HG02938 (cell line): ENCODE measurements at regions not wholly inside any gene's neighbourhood (a gene's known extent, or its start where the extent isn't known, plus 50 kb on each side); places are given as distances from the start of the nearest gene placed in this dataset.

Experiments
- ATAC-seq: cut with Tn5 transposase; IDR thresholded peaks from one replicate; pipeline ENCODE4 v1.9.1; 2021; ENCODE audit warnings: mild to moderate bottlenecking, moderate library complexity; ENCODE audit not compliant: unreplicated experiment

DNA sequence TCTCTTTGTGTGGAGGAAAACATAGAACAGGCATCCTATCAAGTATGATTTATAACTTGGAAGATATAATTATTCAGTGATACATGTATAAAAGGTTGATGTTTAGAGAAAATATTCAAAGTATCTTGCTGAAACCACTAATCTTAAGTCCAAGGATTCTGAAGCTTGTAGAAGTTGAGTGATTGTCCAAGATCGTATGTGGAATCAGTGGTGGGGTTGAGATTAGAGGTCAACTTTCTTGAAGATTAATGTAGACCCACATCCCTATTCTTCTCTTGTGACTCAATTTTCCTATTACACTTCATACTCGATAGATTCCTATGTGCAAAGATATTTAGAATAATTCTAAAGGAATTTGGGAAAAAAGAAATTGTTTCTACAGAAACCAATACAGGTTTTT is 1565.9 kb upstream of the ACVR2A start:
- ATAC-seq = no peak

DNA sequence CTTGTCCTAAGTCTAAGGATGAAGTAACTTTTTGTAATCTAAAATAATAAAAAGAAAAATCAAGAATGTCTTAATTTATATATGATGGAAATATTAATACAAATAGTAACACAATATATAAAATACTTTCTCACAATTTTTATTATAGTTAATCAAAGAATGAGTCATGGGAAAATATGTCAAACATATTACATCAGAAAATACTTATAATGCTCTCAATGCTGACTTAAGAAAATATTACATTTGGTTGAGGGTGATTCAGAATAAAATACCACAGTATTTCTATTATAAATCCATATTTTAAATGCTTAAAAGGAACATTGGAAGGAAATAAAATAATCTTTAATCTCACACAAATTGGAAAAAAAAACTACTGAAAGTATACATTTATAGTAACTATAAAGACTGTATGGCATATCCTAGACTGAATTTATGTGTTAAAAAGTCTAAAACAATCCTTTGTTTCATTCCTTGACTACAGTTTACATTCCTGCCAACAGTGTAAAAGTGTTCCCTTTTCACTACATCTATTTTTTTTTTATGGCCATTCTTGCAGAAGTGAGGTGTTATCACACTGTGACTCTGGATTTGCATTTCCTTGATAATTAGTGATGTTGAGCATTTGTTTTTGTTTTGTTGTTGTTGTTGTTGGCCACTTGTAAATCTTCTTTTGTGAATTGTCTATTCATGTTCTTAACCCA is 1573.5 kb upstream of the ACVR2A start:
- ATAC-seq = no peak

DNA sequence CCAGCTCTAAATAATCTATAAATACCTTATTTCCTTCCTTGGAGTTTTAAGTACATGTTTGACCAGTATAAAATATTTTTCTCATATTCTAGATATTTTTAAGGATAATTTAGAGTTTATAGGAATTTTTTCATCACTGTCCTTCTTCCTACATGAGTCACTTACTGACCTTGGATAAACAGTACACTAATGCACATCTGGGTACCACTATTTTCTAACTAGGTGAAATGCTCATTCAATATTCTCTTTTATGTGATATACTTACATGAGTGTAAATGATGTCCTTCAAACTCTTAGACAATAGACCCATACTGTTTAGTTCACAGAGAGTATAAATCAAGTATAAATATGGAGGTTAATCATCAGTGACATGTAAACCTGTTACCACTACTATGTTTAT is 1574.2 kb upstream of the ACVR2A start:
- ATAC-seq = no peak

DNA sequence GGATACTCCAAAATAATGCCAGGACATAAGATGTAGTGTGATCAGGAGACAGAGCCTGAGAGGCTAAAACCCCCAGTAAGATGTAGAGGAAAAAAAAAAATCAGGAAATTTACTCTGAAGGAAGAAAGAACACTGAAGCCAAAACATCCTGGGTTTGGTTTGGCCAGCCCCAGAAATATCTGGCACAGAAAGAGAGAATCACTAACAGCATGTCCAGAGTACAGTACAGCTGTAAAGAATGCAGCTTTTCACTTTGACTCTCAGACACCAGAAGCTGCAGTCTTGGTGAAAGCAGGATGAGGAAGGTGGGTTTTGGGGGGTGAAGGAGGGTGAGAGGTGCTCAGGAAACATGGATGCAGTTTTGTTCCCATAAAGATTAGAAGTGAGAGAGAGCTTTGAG is 1577.7 kb upstream of the ACVR2A start:
- ATAC-seq = no peak

DNA sequence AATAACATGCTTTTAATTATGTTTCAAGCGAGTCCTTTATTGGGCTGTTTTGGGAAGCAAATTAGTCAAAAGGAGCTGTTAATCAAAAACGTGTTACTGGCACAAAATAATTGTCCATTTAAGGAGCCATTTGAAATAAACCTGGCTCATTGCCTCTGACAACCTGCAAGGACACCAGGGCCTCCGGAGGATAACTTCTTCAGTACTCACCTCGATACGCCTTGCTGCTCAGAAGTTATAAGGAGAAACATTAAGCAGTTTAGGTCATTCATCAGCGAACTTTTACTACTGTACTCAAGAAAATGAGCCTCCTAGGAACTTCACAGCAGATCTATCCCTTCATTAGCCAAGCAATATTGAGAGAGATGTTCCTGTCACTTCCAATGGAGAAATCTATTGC is 1579.2 kb upstream of the ACVR2A start:
- no peak for ATAC-seq

DNA sequence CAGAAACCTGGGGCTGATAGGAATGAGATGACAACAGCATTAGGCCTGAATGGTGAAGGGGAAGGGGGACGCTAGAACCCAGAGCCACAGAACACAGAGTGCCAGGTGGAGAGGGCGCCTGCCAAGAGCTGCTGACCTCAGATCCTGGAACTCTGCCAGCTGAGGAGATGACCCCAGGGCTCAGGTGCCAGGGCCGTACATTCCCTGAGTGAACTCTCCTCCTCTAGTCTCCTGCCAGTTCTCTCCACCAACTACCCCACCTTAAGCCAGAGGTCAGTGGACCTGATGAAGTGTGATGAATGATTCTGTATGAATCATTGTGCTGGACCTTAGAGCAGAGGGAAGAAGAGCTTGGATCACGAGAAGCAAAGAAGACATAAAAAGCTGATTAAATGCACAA is 1582.2 kb upstream of the ACVR2A start:
- no peak for ATAC-seq

DNA sequence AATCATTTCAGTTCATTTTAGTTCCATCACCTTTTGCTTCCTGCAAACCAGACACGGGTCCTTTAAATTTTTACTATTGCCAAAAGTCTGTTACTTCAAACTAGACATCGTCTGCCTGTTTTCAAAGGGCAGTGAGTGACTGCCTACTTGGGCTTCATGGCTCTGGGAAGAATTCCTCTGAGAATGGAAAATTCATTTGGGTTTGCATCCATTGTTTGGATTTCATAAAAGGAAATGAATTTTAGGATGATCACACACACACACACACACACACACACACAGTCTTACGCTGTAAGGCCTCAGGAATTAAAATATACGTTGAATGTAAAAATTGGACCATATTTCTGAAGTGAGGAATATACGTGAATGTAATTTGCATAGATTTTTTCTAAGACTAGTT is 1584.3 kb upstream of the ACVR2A start:
- ATAC-seq = no peak

DNA sequence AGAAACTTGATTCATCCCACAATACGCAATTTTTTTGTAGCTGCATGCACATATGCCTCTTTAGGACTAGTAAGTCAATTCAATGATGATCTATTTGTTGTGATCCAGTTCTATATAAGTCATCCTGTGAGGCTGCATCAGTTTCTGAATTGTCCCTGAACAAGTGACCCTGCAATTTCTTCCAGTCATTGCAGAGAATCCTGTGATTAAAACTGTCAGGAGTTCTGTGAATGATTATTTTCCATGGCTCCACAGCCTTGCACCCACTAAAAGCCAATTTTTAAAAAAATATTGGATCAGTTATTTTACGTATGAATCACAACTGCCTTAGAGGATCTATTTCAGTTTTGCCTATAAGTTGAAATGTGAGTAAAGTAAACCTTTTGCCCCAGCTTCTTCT is 1585.0 kb upstream of the ACVR2A start:
- no peak for ATAC-seq

DNA sequence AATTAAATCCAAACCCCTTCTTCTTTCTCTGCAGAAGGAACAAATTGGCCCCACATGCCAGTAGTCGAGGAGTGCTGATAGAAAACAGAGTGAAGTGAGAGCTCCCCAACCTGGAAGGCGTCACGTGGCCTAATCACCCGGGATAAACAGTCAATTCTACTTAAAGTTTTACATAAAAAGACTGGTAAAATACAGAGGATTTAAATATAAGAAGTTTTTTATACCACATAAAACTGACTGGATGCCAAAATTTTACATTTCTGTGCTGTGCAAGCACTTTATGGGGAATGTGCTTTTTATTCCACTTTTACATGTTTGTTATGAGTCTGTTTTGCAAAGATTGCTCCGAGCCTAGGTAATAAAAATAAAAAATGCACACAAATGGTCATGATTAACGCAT is 1586.8 kb upstream of the ACVR2A start:
- ATAC-seq = no peak

DNA sequence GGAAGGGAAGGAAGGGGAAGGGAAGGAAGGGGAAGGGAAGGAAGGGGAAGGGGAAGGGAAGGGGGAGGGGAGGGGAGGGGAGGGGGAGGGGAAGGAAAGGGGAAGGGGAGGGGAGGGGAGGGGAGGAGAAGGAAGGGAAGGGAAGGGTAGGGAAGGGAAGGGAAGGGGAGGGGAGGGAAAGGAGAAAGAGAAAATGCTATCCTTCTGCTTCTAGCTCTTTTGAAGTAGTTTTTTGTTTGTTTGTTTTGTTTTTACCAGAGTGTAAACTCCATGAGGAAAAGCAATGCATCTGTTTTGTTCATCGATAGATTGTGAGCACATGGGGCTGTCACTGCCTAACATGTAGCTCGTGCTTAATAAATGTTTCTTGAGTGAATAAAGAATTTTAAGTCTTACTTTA is 1592.7 kb upstream of the ACVR2A start:
- ATAC-seq = no peak

DNA sequence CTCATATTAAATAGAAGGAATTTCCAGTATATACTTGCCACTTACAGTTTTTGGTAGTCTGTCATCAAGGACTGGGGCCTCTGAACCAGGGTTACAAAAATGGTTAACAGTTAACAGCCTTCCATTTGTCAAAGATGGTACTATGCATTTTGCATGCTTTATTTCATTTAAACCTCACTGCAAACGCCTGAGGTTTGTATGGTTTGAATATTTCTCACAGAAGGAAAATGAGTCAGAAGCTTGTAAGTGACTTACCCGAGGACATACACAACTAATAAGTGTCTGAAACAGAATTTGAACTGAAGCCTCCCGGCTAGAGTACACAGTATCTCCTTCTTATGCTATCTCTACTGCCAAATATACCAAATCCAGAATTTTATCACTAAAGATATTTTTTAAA is 1593.5 kb upstream of the ACVR2A start:
- ATAC-seq = no peak

DNA sequence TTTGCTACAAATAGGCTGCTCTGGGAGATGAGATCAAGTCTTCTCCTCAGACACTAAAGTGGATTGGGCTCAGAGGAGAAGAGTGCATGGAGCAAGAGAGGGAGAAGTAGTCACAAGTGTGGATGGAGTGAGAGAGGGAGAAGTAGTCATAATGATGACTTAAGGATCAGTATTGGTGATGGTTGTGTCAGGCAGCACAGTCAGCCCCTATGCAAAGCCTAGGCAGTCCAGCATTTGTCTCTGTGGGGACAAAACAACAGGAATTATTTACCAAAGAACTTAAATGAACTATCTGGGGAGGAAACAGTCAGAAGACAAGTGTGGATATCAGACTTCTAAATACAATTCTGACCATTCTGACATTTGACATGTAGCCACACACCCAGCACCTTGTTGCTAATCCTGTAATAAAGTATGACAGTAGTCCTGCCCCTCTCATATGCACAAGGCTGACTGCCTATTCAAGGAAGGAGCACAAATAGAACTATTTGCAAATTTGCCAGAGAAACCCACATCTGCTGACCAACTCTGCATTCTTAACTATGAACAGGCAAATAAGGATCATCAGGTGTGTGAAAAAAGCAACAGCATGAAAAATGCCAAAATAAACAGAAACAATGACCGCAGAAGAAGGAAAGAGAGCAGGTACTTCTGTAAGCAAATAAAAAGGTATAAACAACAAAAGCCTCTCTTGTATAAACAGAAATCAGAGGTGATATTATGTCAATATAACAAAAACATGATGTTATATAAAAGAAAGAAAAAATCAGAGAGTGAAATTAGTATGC is 1597.9 kb upstream of the ACVR2A start:
- peak; percentile 17 for ATAC-seq

DNA sequence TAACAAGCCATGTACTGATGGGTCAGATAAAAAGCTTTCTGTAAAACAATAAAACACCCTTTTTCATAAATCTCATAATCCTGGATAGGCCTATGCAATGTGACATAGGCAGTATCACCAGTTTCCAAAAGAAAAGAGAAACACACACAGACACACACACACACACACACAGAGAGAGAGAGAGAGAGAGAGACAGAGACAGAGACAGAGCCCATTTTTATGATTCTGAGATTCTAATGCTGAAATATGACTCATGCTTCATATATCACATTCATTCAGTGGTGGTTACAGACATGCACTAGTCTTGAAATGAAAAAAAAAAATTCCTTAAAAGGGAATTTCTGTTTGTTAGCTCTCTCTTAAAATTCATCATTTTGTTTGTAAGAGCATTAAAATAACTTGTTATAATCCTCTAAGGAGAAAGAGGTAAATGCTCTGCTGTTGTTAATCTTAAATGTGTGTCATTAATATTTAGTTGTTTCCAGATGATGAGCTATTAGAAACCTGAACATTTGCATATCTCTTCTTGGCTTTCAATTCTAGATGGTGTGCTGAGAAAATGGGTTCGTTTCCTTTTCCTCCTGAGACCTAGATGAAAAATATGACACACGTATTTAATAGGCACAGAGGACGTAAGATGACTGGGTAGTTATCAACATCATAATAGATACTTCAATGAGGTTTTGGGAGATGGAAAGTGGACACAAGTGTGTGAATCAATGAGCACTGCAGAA is 1598.7 kb upstream of the ACVR2A start:
- peak; percentile 66 for ATAC-seq

DNA sequence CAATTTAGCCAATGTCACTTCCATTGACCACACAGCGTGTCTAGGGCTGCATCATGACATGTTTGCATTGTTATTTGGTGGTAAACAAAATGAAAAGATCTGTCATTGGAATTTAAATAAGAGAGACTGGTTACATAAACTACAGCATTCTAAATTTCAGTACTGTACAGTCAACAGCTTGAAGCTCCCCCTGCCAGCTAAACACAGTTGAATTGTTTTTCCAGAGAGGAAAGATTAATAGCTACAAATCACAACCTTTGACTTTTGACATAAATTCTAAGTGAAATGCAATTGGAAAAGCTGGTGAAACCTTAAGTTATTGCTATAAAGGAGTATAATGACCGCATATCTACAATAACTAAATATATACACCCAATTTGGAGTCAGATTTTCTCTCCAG is 1600.0 kb upstream of the ACVR2A start:
- ATAC-seq = no peak

DNA sequence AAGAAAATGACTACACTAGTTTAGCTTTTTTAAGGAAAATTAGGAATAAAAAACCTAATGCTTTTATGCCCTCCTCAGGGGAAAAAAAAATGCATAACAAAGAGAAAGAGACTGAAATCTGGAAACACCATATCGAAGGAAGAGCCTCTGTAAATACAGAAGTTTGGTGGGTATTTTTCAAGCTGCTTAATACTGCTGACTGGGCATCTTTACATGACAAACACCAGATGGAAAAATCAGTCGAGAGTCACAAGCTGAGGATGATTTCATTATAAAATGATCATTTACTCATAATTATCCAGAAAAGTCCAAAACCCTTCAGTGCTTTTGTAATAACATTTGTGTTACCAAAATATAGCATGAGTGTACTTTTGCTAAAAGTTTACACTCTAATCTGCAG is 1600.7 kb upstream of the ACVR2A start:
- ATAC-seq = no peak

DNA sequence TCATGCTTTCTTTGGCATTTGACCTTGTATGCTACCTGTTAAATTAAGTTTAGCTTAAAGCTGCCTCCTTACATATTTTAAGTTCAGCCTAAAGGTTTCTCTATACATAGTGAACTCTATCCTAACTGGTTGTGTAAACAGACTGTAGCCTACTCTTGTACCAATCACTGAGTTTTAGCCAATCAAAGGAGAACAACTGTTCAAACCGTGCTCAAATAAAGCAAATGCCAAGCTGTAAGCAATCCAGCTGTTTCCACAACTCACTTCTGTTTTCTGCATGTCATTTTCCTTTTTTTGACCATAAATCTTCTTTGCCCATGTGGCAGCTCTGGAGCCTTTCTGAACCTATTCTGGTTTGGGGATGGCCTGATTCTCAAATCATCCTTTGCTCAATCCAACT is 1603.8 kb upstream of the ACVR2A start:
- no peak for ATAC-seq

DNA sequence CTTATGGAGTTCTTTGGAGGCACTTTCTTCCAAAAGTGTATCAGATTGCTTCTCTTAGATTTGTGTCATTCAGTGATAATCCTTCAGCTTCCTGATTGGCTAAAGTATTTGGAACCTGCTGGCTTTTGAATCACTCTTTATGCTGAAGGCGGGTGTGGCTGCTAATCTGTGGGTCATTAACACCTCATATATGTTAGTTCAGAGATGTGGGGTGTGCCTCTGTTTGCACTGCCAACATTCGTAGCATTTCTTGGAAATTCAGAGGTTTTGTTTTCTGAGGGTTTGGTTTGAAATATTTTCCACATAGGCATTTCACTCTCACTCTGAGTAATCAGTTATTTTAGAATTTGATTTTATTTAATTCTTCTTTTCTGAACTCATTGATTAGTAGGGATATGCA is 1604.4 kb upstream of the ACVR2A start:
- ATAC-seq = no peak

DNA sequence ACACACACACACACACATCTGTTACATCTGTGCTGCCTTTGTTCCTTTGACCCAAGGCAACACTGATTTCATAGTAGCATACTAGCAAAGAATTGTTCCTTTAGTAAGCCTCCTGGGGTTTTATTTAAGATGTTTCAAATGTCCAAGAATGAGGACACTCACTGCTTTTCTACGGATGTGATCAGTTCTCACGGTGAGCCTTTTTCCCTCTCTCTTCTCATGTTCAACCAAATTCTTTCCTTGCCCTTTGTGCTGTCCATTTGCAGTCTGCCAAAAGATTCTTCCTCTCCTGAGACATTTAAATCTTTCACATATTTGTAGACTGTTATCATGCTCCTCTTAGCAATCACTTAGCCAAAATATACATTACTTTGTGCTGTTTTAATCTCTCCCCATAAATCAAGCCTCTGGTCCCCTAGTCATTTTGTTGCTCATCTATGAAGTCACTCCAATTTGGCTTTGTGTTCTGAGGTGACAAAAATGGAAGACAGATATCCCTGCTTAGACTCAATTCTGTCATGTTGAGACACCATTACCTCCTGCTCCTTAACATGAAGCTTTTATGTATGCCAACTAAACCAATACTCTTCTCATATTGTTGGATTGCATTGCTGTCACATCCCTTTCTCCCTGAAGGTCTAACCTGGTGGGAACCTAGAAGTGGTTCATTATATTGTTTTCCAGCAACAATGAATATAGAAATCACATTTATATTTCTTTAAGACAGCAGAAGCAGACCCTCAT is 1605.3 kb upstream of the ACVR2A start:
- no peak for ATAC-seq

DNA sequence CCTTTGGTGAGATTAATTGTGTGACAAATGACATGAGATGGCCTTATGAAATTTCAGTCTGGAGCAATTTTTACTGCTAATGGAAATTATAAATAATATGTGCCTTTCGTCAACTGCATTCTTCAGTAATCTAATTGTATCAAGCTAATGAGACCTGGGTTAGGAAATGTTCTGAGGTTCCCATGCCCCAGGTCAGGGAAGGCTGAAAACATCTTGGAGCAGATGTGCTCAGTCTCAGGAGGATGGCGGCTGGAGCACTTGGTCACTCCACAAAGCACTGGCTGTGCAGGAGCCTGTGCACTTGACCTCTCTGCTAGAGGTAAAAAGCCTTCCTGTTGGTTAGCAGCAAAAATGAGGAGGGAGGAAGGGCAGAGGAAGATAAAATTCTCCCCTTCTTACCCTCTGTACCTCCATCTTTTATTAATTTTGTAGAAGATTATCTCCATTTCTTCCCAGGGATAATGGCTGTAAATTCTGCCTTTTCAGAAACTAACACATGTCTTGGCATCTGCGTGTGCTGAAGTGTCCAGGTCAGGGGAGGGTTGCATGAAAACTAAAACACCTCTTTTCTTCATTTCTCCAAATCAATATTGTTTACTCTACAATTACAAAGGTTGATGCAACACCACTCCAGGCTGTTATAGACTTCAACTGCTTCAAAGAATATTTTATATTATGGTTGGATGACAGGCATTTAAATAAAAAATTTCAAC is 1606.4 kb upstream of the ACVR2A start:
- no peak for ATAC-seq

DNA sequence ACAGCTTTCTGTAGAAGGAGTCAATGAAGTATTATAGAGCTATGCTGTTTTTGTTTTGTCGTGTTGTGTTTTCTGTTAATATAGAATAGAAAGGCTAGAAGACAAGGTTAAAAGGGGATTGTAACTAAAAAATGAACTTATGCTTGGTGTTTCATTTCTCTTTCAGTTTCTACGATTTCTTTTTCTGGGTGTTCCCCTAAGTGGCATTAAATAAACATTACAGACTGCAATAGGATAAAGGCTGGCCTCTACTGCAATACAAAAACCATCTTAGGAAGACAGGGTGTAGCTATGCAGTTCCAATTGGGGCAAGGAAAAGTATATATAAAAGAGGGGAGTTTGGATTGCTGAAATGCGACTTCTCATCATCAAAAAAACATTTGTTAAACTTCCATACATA is 1609.7 kb upstream of the ACVR2A start:
- ATAC-seq = no peak
